ENCODE measurements at regions not wholly inside any gene's neighbourhood (a gene's known extent, or its start where the extent isn't known, plus 50 kb on each side); places are given as distances from the start of the nearest gene placed in this dataset.

GRCh38 chr11:15625691-15626090, 511.0 kb downstream of the INSC start:
- no peak for DNase-seq

DNA sequence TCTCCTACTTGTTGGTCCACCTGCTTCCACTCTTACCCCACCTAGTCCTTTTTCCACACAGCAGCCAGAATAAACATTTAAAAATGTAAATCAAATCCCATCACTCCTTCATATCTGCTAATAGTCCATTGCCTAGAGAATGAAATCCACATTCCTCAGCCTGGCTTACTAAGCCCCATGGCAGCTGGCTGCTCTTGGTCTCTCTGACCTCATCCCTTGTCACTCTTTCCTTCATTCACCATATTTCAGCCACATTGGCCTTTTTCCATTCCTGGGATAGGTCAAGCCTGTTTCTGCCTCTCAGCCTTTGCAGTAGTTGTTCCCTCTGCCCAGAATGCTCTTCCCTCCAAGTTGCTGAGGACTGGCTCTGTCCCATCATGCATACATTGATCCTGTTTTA, 512.8 kb downstream of the INSC start:
- no peak for DNase-seq

GRCh38 chr11:15629690-15630321, 515.1 kb downstream of the INSC start:
- DNase-seq, result no peak

- no peak for DNase-seq
Measured at GRCh38 chr11:15630896-15631295, 516.2 kb downstream of the INSC start.

DNA sequence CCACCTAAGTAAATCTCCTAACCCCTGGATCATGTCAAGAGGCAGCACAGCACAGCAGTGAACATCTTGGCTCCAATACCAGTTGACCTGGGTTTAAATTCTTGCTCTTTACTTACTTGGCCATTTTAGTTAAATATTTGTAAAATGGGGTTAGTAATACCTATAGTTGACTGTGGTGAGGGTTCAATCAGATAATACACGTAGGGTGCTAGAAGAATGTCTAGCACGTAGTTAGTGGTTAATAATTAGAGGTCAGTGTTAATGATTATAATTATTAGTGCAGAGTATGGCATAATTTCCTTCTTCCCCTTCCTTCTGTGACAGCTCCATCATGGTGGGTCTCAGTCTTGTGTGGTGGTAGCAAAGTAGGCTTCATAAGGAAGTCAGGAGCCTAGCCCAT, 520.8 kb downstream of the INSC start:
- DNase-seq, result no peak

DNA sequence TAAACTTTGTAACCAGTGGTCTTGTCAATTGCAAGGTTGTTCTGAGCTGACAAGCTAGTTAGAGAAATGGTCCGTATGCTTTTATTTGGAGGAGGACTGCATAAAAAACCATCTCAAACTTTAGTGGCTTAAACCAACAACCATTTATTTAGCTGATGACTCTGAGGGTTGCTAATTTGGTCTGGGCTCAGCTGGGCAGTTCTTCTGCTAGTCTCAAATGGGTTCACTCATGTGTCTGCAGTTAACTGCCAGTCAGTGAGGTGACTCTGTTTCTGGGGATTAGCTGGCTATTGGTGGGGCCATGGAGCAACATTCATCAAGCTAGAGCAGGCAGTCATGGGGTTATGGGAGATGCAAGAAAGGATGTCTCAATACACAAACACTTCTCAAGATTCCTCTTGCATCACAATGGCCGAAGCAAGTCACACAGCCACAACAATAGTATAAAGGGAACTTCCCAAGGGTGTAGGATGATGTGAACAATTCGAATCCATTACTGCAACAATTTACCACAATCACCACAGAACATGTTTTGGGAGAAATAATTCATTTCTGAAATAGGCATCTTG, 521.9 kb downstream of the INSC start:
- no peak for DNase-seq

- no peak for DNase-seq
Measured at GRCh38 chr11:15638386-15638787, 523.7 kb downstream of the INSC start.

DNA sequence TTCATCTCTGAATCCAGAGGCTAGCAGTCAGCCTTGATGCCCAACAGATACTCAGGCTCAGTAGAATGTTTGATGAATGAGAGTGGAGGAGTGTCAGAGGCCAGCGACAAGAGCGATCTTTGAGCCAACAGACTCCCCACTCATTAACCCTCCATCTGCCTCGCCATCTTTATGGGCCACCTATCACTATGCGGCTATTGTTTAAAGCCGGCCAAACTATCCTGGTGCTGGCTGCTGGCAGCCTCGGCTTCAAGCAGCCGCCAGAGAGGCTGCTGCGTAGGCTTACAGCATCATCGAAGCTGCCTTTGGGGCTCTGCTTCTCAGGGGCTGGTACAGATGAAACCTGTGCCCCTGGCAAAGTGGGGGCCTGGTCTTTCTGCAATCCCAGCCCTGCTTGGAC, 525.6 kb downstream of the INSC start:
- DNase-seq, result no peak

DNA sequence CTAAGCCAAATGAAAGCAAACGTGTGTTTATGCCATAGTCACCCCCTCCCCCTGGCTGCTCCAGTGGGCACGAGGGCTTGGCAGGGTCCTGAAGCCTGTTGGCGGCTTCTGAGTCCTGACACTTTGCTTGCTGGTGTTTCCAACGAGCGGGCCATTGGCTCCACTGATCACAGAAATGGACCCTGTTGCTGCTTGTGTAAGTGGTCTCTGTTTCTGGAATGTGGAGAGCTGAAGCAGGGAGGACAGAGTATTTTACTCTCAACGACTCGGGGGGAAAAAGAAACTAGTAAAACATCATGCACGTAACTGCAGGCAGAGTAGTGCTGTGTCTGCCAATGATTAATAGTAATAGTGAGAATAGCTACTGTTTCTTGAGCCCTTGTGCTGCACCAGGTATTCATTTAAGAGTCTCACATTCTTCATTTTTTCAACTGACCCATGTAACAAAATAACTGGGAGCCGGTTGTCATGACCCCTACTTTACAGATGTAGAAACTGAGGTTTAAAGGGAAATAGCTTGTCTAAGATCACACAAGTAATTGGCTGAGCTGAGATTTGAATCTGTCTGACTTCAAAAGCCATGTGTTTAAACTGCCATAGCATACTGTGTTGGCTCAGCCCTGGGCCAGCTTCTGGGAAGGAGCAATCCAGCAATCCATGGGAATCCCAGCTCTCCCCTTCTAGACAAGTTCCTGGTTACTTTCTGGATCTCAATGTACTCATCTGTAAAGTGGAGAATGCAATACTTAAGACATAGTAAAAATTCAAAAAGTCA, 526.7 kb downstream of the INSC start:
- no peak for DNase-seq

GRCh38 chr11:15645201-15645600, 530.5 kb downstream of the INSC start:
- DNase-seq, result no peak

GRCh38 chr11:15649371-15650104, 534.8 kb downstream of the INSC start:
- no peak for DNase-seq

- DNase-seq, result peak; percentile 81
Measured at GRCh38 chr11:15650105-15650938, 535.6 kb downstream of the INSC start.

DNA sequence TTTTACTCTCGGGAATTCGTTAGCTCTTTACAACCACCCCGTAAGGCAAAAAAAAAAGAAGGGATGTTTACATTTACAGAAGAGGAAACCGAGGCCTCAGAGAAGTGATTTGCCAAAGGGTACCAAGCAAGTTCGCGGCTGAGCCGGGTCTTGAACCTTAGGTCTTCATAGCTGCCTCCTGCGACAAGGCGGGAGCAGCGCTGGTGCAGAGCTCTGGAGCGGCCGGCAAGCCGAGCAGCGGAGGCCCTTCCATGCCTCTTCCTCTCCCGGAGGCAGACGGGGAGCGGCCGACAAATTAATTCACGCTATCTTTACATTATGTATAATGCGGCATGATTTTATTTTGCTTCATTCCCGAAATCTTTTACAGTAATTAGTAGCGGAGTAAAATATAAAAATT, 536.3 kb downstream of the INSC start:
- no peak for DNase-seq

- DNase-seq, result no peak
Measured at GRCh38 chr11:15651816-15652215, 537.1 kb downstream of the INSC start.

GRCh38 chr11:15653191-15653710, 538.5 kb downstream of the INSC start:
- no peak for DNase-seq

DNA sequence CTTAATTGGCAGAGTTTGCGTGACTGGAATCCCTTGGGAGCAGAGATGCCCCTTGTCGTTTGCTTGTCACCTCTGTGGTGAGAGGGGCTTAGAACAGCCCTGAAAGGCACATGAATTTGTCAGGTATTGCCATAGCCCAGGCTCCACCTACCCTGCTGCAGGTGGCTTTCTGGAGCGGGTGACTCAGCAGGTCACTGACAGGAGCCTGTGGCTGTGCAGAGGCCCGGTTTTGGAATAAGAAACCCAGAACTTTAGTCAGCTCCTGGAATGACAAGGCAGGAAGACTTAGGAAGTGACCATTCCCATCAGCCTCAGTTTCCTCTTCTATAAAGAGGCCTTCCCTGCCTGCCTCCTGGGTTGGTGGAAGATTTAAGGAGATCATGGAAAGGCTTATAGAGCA, 539.7 kb downstream of the INSC start:
- no peak for DNase-seq

DNA sequence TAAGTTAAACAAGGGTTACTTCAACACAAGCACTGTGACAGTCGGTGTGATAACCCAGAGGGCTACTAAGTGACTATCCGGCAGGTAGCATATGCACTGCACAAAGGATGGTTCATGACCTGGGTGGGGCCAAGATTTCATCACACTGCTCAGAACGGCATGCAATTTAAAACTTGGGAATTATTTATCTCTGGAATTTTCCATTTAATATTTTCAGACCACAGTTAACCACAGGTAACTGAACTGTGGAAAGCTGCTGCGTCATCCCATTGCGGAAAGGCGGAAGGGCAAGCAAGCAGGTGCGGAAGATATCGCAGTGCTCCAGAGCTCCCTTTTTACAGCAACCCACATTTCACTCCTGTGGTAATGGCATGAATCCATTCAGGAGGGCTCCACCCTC, 540.8 kb downstream of the INSC start:
- DNase-seq, result no peak

DNA sequence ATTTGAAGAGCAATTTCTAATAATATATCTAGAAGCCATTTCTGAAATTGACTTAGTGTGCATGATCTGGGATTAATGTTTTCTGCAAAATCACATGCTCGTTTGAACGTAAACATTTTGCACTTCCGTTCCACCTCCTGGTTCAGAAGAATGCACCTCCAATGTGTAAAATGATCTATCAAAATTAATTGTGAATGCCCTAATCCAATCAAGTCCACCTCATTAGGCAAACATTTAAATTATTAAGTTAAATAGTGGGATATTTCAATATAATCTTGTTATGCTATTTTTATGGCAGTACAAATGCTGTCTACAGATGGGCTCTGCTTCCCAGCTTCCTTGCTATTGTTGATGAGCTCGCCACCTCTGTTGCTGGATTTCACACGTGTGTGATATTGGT, 542.5 kb downstream of the INSC start:
- DNase-seq, result no peak

- no peak for DNase-seq
Measured at GRCh38 chr11:15660496-15660895, 545.8 kb downstream of the INSC start.

GRCh38 chr11:15662285-15662684, 547.6 kb downstream of the INSC start:
- DNase-seq, result no peak

DNA sequence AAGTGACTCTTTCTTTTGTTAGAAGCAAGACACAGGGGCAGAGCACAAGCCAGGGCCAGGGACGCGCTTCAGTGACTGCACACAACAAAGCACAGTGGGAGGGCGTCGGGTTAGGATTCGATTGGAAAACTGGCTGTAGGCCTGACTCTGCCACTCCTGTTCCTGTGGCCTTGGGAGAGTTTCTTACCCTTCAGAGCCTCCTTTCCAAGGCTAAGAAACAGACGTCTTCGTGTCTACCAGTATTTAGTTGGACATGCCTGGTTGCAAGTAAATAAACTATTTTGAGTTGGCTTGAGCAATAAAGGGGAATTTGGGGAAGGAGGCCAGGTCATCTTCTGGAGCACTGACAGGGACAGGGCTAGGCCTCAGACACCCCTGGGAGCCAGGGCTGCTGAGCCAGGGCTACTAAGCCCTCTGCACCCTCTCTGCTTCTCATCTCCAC, 549.1 kb downstream of the INSC start:
- peak; percentile 81 for DNase-seq

DNA sequence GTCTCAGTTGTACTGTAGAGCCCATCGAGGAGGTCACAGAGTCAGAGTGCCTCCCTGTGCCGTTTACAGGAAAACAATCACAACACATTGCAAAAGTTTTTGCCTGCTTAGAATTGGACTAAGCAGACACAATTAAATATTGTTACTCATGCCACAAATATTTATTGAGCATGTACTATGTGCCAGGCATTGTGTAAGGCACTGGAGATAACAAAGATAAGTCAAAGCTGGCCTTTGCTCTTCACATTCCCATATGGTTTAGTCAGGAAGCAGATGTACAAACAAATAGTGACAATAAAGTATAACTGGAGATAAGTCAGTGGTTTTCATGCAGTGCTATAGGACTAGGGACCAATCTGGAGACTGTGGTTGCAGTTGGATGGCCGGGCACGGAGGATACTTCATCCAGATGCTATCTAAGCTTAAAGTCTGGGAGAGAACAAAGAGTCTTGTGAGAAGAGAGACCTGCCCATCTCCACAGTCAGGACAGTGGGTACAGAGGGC, 550.7 kb downstream of the INSC start:
- no peak for DNase-seq

All from COR-L47 (cell line).